GM21423 (cell line): ENCODE measurements at regions not wholly inside any gene's neighbourhood (a gene's known extent, or its start where the extent isn't known, plus 50 kb on each side); places are given as distances from the start of the nearest gene placed in this dataset.
"Not testable (repeated sequence)": the region's sequence is repeated elsewhere in the genome, so short reads cannot be mapped to it uniquely, and the experiment has no call there.

Experiments used
- ATAC-seq: cut with Tn5 transposase; IDR thresholded peaks from one replicate; pipeline ENCODE4 v1.9.1; 2021; ENCODE audit warnings: mild to moderate bottlenecking, moderate library complexity; ENCODE audit not compliant: unreplicated experiment

- no peak for ATAC-seq
These were observed 749.2 kb upstream of the CRIM1 start for GRCh38 chr2:35606394-35606793.

GRCh38 chr2:35598310-35598709 is 757.3 kb upstream of the CRIM1 start:
- ATAC-seq = no peak

GRCh38 chr2:35591886-35592285 is 763.7 kb upstream of the CRIM1 start:
- ATAC-seq = no peak

GRCh38 chr2:35585972-35586371 is 769.6 kb upstream of the CRIM1 start:
- no peak for ATAC-seq

- no peak for ATAC-seq
These were observed 772.9 kb upstream of the CRIM1 start for GRCh38 chr2:35582637-35583036.

GRCh38 chr2:35580956-35581355 is 774.6 kb upstream of the CRIM1 start:
- ATAC-seq = no peak

- not testable (repeated sequence) for ATAC-seq
These were observed 787.0 kb upstream of the CRIM1 start for GRCh38 chr2:35568574-35568973.

GRCh38 chr2:35562488-35562887 is 793.1 kb upstream of the CRIM1 start:
- ATAC-seq = no peak

- ATAC-seq = no peak
These were observed 807.4 kb upstream of the CRIM1 start for GRCh38 chr2:35548171-35548570.

GRCh38 chr2:35545301-35545700 is 810.3 kb upstream of the CRIM1 start:
- ATAC-seq = no peak

- no peak for ATAC-seq
These were observed 816.8 kb upstream of the CRIM1 start for GRCh38 chr2:35538796-35539195.

GRCh38 chr2:35530615-35531135 is 824.9 kb upstream of the CRIM1 start:
- no peak for ATAC-seq

GRCh38 chr2:35526741-35527140 is 828.8 kb upstream of the CRIM1 start:
- ATAC-seq = no peak

- no peak for ATAC-seq
These were observed 833.1 kb upstream of the CRIM1 start for GRCh38 chr2:35522450-35522849.

- no peak for ATAC-seq
These were observed 844.9 kb upstream of the CRIM1 start for GRCh38 chr2:35510636-35511035.

- ATAC-seq = no peak
These were observed 847.0 kb upstream of the CRIM1 start for GRCh38 chr2:35508601-35509000.

- ATAC-seq = no peak
These were observed 851.2 kb upstream of the CRIM1 start for GRCh38 chr2:35504419-35504818.

GRCh38 chr2:35503738-35504199 is 851.8 kb upstream of the CRIM1 start:
- no peak for ATAC-seq

- no peak for ATAC-seq
These were observed 852.3 kb upstream of the CRIM1 start for GRCh38 chr2:35503311-35503710.

GRCh38 chr2:35501076-35501475 is 854.5 kb upstream of the CRIM1 start:
- ATAC-seq = no peak

GRCh38 chr2:35496022-35496421 is 859.6 kb upstream of the CRIM1 start:
- ATAC-seq = no peak

- no peak for ATAC-seq
These were observed 860.4 kb upstream of the CRIM1 start for GRCh38 chr2:35495182-35495581.

GRCh38 chr2:35478121-35478520 is 877.5 kb upstream of the CRIM1 start:
- ATAC-seq = not testable (repeated sequence)
